Mesothelial cell of epicardium (in vitro differentiated cells): ENCODE measurements at regions not wholly inside any gene's neighbourhood (a gene's known extent, or its start where the extent isn't known, plus 50 kb on each side); places are given as distances from the start of the nearest gene placed in this dataset.

Experiments
- DNase-seq, 2 experiments: peaks; one replicate each; pipeline ENCODE4 v3.0.0; 2021; ENCODE audit warnings: low spot score in 2 of 2; ENCODE audit not compliant: unreplicated experiment in 2 of 2
- H3K27ac Mint-ChIP-seq: 2 replicates; pipeline ENCODE4 v1.8.0; 2021; ENCODE audit warnings: mixed read lengths
- H3K27me3 Mint-ChIP-seq: 2 replicates; pipeline ENCODE4 v1.8.0; 2021; ENCODE audit warnings: low read depth, mixed read lengths
- H3K36me3 Mint-ChIP-seq: 2 replicates; pipeline ENCODE4 v1.8.0; 2021; ENCODE audit warnings: mixed read lengths
- H3K4me1 Mint-ChIP-seq: 2 replicates; pipeline ENCODE4 v1.8.0; 2021; ENCODE audit warnings: mixed read lengths
- H3K4me3 Mint-ChIP-seq: 2 replicates; pipeline ENCODE4 v1.8.0; 2021; ENCODE audit warnings: mild to moderate bottlenecking, moderate library complexity, mixed read lengths
- H3K9me3 Mint-ChIP-seq: 2 replicates; pipeline ENCODE4 v1.8.0; 2021; ENCODE audit warnings: mixed read lengths
- CTCF ChIP-seq: fragments of 200-600 bp; sonication (generic); IDR thresholded peaks from one replicate; pipeline ENCODE4 v1.5.0; 2021; ENCODE audit warnings: antibody characterized with exemption; ENCODE audit not compliant: unreplicated experiment

GRCh38 chr22:46079093-46079860 lies 71.0 kb upstream of the PPARA start:
- H3K36me3 Mint-ChIP-seq = peaks cover 9% of the 10 kb centered on the region
- H3K4me1 Mint-ChIP-seq = peaks cover 16% of the 10 kb centered on the region
- H3K27ac Mint-ChIP-seq = no peak overlapping the region
- DNase-seq = peak in 1 of 2 experiments; percentile 12
- H3K4me3 Mint-ChIP-seq = no peak overlapping the region
- H3K9me3 Mint-ChIP-seq = no peaks in the 10 kb centered on the region
- TF ChIP-seq CTCF = no peak
- peaks cover 2% of the 10 kb centered on the region for H3K27me3 Mint-ChIP-seq

DNA sequence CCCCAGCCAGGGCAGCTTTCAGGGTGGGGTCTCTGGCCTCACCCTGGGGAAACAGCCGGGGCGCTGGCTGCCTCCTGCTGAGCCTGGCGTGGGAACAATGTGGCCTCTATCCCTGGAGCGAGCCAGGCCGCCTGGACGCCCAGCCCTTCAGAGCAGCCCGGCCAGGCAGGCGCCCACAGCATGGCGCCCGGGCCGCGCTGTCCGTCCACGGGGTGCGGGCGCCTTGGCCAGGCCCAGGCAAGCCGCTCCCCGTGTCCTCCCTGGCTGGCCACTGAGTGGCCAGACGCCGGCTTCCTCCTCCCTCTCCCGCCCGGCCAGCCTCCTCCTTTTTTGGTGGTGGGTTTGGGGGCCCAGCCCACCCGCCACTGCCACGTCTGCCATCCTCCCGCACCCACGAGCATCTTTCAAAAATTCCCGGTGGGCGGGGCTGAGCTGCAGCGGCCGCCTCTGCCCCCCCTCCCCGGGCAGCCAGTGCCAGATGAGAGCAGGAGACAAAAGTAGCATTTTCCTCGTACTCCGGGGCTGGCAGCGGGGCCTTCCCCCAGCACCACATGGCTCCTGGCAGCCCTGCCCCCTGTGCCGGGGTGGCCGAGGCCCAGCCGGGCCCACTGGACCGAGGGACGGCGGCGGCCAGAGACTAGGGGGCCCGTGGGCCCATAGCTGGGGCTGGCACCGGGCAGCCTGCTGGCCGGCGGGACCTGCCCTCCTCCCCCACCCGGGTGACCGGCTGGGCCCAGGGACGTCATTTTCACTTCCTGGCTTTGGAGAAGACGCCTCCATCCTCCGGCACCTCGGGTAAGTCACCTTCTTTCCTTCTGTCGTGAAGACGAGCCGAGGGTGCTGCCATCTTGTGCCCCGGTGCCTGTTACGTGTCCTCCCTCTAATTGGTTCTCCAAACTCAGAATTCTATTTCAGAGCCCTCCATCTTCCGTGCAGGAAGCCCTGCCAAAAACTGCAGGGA lies 70.2 kb upstream of the PPARA start:
- DNase-seq = peak in 1 of 2 experiments; percentile 17
- Mint-ChIP-seq H3K4me3 (no peak overlapping the region), H3K4me1 (peaks cover 14% of the 10 kb centered on the region), H3K36me3 (peaks cover 9% of the 10 kb centered on the region), H3K27ac (no peak overlapping the region), H3K27me3 (no peaks in the 10 kb centered on the region), H3K9me3 (no peaks in the 10 kb centered on the region)
- TF ChIP-seq CTCF = no peak

GRCh38 chr22:46081036-46081830 lies 69.1 kb upstream of the PPARA start:
- H3K4me1 Mint-ChIP-seq = peaks cover 11% of the 10 kb centered on the region
- no peak for TF ChIP-seq CTCF
- H3K27me3 Mint-ChIP-seq = no peaks in the 10 kb centered on the region
- H3K9me3 Mint-ChIP-seq = no peaks in the 10 kb centered on the region
- peaks cover 4% of the 10 kb centered on the region for H3K36me3 Mint-ChIP-seq
- H3K4me3 Mint-ChIP-seq = no peak overlapping the region
- peak in 1 of 2 experiments; percentile 10 for DNase-seq
- no peak overlapping the region for H3K27ac Mint-ChIP-seq

DNA sequence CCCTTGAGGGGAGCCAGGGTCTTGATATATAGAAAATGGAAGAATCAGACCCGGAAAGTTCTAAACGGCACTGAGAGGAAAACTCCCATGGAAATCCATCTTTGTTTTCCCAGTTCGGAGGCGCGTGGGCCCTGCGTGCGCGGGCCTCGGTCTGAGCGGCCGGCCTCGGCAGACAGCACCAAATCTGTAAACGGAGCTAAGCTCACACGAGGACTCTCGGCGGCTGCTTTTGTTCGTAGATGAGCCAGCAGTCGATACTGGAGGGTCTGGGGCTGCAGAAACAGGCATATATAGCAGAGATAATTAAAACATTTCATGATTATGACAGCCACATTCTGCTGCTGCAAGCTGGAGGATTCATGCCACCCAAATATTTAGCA lies 68.5 kb upstream of the PPARA start:
- H3K27ac Mint-ChIP-seq = no peak overlapping the region
- DNase-seq = no peak
- H3K36me3 Mint-ChIP-seq = peaks cover 2% of the 10 kb centered on the region
- peaks cover 6% of the 10 kb centered on the region for H3K4me1 Mint-ChIP-seq
- H3K9me3 Mint-ChIP-seq = no peaks in the 10 kb centered on the region
- no peak for TF ChIP-seq CTCF
- H3K27me3 Mint-ChIP-seq = no peaks in the 10 kb centered on the region
- H3K4me3 Mint-ChIP-seq = no peak overlapping the region

- no peak for TF ChIP-seq CTCF
These were observed 67.7 kb upstream of the PPARA start for GRCh38 chr22:46082633-46083032.

More at GRCh38 chr22:46082633-46083032, 67.7 kb upstream of the PPARA start:
- H3K27me3 Mint-ChIP-seq = no peaks in the 10 kb centered on the region
- H3K27ac Mint-ChIP-seq = no peak overlapping the region
- no peak for DNase-seq
- H3K9me3 Mint-ChIP-seq = no peaks in the 10 kb centered on the region
- H3K4me1 Mint-ChIP-seq = peaks cover 2% of the 10 kb centered on the region
- H3K4me3 Mint-ChIP-seq = no peak overlapping the region
- peaks cover 2% of the 10 kb centered on the region for H3K36me3 Mint-ChIP-seq
